ENCODE measurements at regions not wholly inside any gene's neighbourhood (a gene's known extent, or its start where the extent isn't known, plus 50 kb on each side); places are given as distances from the start of the nearest gene placed in this dataset.

GRCh38 chr3:72319194-72320094, 528.8 kb downstream of the SHQ1 start:
- ChIA-PET CTCF (no interaction called here), POLR2A (ENCODE audit: low non-redundant PET) (no interaction called here)
- Histone ChIP-seq H3K9me3 (ENCODE audit: low read depth, low read length, poor library complexity, severe bottlenecking) (no peaks in the 10 kb centered on the region), H3K4me3 (ENCODE audit: low read depth, low read length, poor library complexity, severe bottlenecking) (no peak overlapping the region), H3K27me3 (replicated peaks; ENCODE audit: insufficient read depth, low read depth, low read length, poor library complexity) (no peaks in the 10 kb centered on the region), H3K27ac (ENCODE audit: low read depth, low read length, poor library complexity, severe bottlenecking) (no peak overlapping the region), H3K36me3 (ENCODE audit: insufficient read depth, low read length, poor library complexity, severe bottlenecking) (no peaks in the 10 kb centered on the region), H3K4me1 (ENCODE audit: insufficient read depth, low read length, poor library complexity, severe bottlenecking) (no peaks in the 10 kb centered on the region)
- no TSS peak for BruUV-seq (replicated peaks)
- no peak for TF ChIP-seq CTCF (conservative IDR thresholded peaks at IDR 0.05; ENCODE audit: low read depth, low read length)
- TF ChIP-seq EZH2 (IDR thresholded peaks at IDR 0.05; ENCODE audit: borderline replicate concordance, low read depth, low read length, poor library complexity, severe bottlenecking), result no peak
- intact Hi-C loops (cut with micrococcal nuclease; ENCODE audit: unreplicated experiment), result no loop called here
- DNase-seq (ENCODE audit: low spot score), result no peak

DNA sequence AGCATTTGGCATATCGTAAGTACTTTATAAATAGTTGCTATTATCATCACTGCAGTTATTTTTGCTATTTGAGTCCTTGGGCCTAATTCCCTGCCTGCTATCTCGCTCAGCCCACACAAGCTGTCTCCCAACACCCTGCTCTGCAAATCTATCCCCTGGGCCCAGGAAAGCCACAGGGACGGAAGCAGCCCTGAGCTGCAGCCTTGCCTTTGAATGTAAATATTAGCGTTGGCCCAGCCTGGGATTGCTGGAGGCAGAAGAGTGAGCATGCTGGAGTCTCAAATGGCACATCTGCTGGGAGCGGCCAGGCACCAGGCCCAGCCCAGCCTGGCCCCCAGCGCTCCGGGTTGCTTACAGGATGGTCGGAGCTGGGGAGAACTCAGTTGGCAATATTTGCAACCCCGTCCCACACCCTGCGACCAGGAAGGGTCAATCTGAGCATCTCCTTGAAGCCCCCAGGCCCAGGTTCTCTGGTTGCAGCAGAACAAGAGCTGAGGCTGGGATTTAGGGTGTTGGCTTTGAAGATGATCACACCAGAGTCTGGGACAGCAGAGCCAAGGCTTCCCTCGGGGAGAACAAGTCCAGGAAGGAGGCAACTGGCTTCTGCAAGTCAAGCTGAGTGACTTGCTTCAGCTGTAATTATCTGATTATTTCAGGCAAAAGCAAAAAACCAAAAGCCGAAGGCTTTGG, 529.6 kb downstream of the SHQ1 start:
- no peak overlapping the region for H3K4me3 ChIP-seq (ENCODE audit: low read depth, low read length, poor library complexity, severe bottlenecking)
- no TSS peak for BruUV-seq (replicated peaks)
- intact Hi-C loops (cut with micrococcal nuclease; ENCODE audit: unreplicated experiment), result no loop called here
- CTCF ChIA-PET, result no interaction called here
- POLR2A ChIA-PET (ENCODE audit: low non-redundant PET), result no interaction called here
- no peaks in the 10 kb centered on the region for H3K27me3 ChIP-seq (replicated peaks; ENCODE audit: insufficient read depth, low read depth, low read length, poor library complexity)
- no peak for TF ChIP-seq CTCF (conservative IDR thresholded peaks at IDR 0.05; ENCODE audit: low read depth, low read length)
- no peak for TF ChIP-seq EZH2 (IDR thresholded peaks at IDR 0.05; ENCODE audit: borderline replicate concordance, low read depth, low read length, poor library complexity, severe bottlenecking)
- no peak for DNase-seq (ENCODE audit: low spot score)
- no peaks in the 10 kb centered on the region for H3K4me1 ChIP-seq (ENCODE audit: insufficient read depth, low read length, poor library complexity, severe bottlenecking)
- H3K27ac ChIP-seq (ENCODE audit: low read depth, low read length, poor library complexity, severe bottlenecking), result no peak overlapping the region
- H3K9me3 ChIP-seq (ENCODE audit: low read depth, low read length, poor library complexity, severe bottlenecking), result no peaks in the 10 kb centered on the region
- no peaks in the 10 kb centered on the region for H3K36me3 ChIP-seq (ENCODE audit: insufficient read depth, low read length, poor library complexity, severe bottlenecking)

GRCh38 chr3:72317491-72317890, 530.8 kb downstream of the SHQ1 start:
- Histone ChIP-seq H3K4me3 (ENCODE audit: low read depth, low read length, poor library complexity, severe bottlenecking) (no peak overlapping the region), H3K9me3 (ENCODE audit: low read depth, low read length, poor library complexity, severe bottlenecking) (no peaks in the 10 kb centered on the region), H3K27ac (ENCODE audit: low read depth, low read length, poor library complexity, severe bottlenecking) (no peak overlapping the region), H3K4me1 (ENCODE audit: insufficient read depth, low read length, poor library complexity, severe bottlenecking) (no peaks in the 10 kb centered on the region), H3K36me3 (ENCODE audit: insufficient read depth, low read length, poor library complexity, severe bottlenecking) (no peaks in the 10 kb centered on the region), H3K27me3 (replicated peaks; ENCODE audit: insufficient read depth, low read depth, low read length, poor library complexity) (no peaks in the 10 kb centered on the region)
- ChIA-PET POLR2A (ENCODE audit: low non-redundant PET) (no interaction called here), CTCF (no interaction called here)
- no peak for DNase-seq (ENCODE audit: low spot score)
- BruUV-seq (replicated peaks), result no TSS peak
- TF ChIP-seq CTCF (conservative IDR thresholded peaks at IDR 0.05; ENCODE audit: low read depth, low read length) (no peak), EZH2 (IDR thresholded peaks at IDR 0.05; ENCODE audit: borderline replicate concordance, low read depth, low read length, poor library complexity, severe bottlenecking) (no peak)
- intact Hi-C loops (cut with micrococcal nuclease; ENCODE audit: unreplicated experiment), result no loop called here
